ENCODE measurements at regions not wholly inside any gene's neighbourhood (a gene's known extent, or its start where the extent isn't known, plus 50 kb on each side); places are given as distances from the start of the nearest gene placed in this dataset.

- Histone ChIP-seq H3K79me2 (ENCODE audit: control insufficient read depth, insufficient read depth, low read length) (no peaks in the 10 kb centered on the region), H3K4me3 (replicated peaks in 1 of 3; ENCODE audit: insufficient read depth in 1 of 3, low read depth in 1 of 3, low read length in 3 of 3) (no peak overlapping the region), H3K9me1 (replicated peaks; ENCODE audit: control insufficient read depth, extremely low read depth, insufficient read depth, low read length) (no peaks in the 10 kb centered on the region), H4K20me1 (replicated peaks; ENCODE audit: control insufficient read depth, extremely low read depth, insufficient read depth, low read length) (no peaks in the 10 kb centered on the region), H3K36me3 (ENCODE audit: control insufficient read depth in 2 of 2, extremely low read depth in 1 of 2, insufficient read depth in 2 of 2, low read length in 2 of 2) (no peaks in the 10 kb centered on the region), H3K4me1 (ENCODE audit: control insufficient read depth, extremely low read depth, insufficient read depth, low read length) (no peaks in the 10 kb centered on the region), H3K27me3 (ENCODE audit: control insufficient read depth in 2 of 2, insufficient read depth in 2 of 2, low read length in 2 of 2) (no peaks in the 10 kb centered on the region), H3K4me2 (ENCODE audit: insufficient read depth, low read length) (no peak overlapping the region), H3K9me3 (replicated peaks; ENCODE audit: control insufficient read depth, insufficient read depth, low read length) (no peaks in the 10 kb centered on the region), H3K27ac (ENCODE audit: insufficient read depth, low read depth, low read length) (no peak overlapping the region), H2AFZ (ENCODE audit: low read depth, low read length) (no peak overlapping the region), H3K9ac (replicated peaks; ENCODE audit: extremely low read depth, insufficient read depth, low read length) (no peak overlapping the region)
- POLR2A ChIA-PET = no interaction called here
- no peak for FAIRE-seq
- intact Hi-C loops (cut with micrococcal nuclease) = no loop called here
- no TSS peak for BruUV-seq (replicated peaks)
- no peak for DNase-seq (ENCODE audit: low read depth, low spot score)
- CTCF ChIA-PET = no interaction called here
- dilution Hi-C loops (cut with MboI; ENCODE audit: extremely low pct_ligation_motif_present, low sequenced_read_pairs) = no loop called here
- TF ChIP-seq CTCF (IDR thresholded peaks at IDR 0.05; ENCODE audit: extremely low read depth in 1 of 2, insufficient read depth in 1 of 2, low read depth in 1 of 2, low read length in 2 of 2) (no peak), GATA2 (IDR thresholded peaks at IDR 0.05; ENCODE audit: insufficient read depth, insufficient read length, low read depth, low read length) (no peak), MYC (IDR thresholded peaks at IDR 0.05; ENCODE audit: low read depth, low read length) (no peak), POLR2A (IDR thresholded peaks at IDR 0.05; ENCODE audit: low read depth, low read length) (no peak), FOS (IDR thresholded peaks at IDR 0.05; ENCODE audit: borderline replicate concordance, insufficient read depth, low read length) (no peak), EZH2 (IDR thresholded peaks at IDR 0.05; ENCODE audit: borderline replicate concordance, low read depth, low read length, severe bottlenecking) (no peak), MAX (IDR thresholded peaks at IDR 0.05; ENCODE audit: insufficient read depth, insufficient read length) (no peak), POLR2AphosphoS5 (IDR thresholded peaks at IDR 0.05; ENCODE audit: insufficient read depth, low read depth, low read length) (no peak), JUN (IDR thresholded peaks at IDR 0.05; ENCODE audit: borderline replicate concordance, insufficient read depth, insufficient read length, low read depth) (no peak)
Measured at GRCh38 chr16:5472552-5472951, 375.0 kb upstream of the EEF2KMT start.
